H1 (cell line): ENCODE measurements at regions not wholly inside any gene's neighbourhood (a gene's known extent, or its start where the extent isn't known, plus 50 kb on each side); places are given as distances from the start of the nearest gene placed in this dataset.

Source experiments
- CTCF ChIA-PET: fragments of 300-600 bp; sonication (Branson Sonifier 250); formaldehyde crosslinking; loops from one replicate; lab custom pipeline; 2021; ENCODE audit not compliant: partially characterized antibody; lab: Charles Lee
- POLR2A ChIA-PET: fragments of 300-600 bp; sonication (Branson Sonifier 250); formaldehyde crosslinking; loops from one replicate; lab custom pipeline; 2021; ENCODE audit warnings: inconsistent platforms; ENCODE audit not compliant: partially characterized antibody; lab: Charles Lee
- DNase-seq, 2 experiments: peaks; one replicate each; pipeline versions ENCODE4 v3.0.0 to v3.0.0-alpha.2; 2010 to 2022; ENCODE audit warnings: low spot score in 2 of 2, low read depth in 1 of 2, mixed read lengths in 1 of 2
- FAIRE-seq: peaks from 2 replicates; lab custom pipeline; 2011; peaks lifted over from hg19 to GRCh38; lab: Jason Lieb, UNC
- H2AFZ ChIP-seq: 2 replicates; pipeline ENCODE4 v1.8.1; 2012; ENCODE audit warnings: low read length, inconsistent platforms
- H2AK5ac ChIP-seq: 2 replicates; pipeline ENCODE4 v1.6.1; 2013; ENCODE audit warnings: low read depth, low read length
- H2BK120ac ChIP-seq: replicated peaks from 2 replicates; pipeline ENCODE3; 2013; ENCODE audit warnings: low read depth, low read length, inconsistent platforms
- H2BK12ac ChIP-seq: 2 replicates; pipeline ENCODE4 v1.6.1; 2013; ENCODE audit warnings: low read depth, low read length
- H2BK15ac ChIP-seq: 2 replicates; pipeline ENCODE4 v1.6.1; 2013; ENCODE audit warnings: low read length
- H2BK20ac ChIP-seq: 2 replicates; pipeline ENCODE4 v1.6.1; 2013; ENCODE audit warnings: low read length
- H2BK5ac ChIP-seq: 2 replicates; pipeline ENCODE4 v1.6.1; 2013; ENCODE audit warnings: low read depth, low read length
- H3K14ac ChIP-seq: 2 replicates; pipeline ENCODE4 v1.6.1; 2013; ENCODE audit warnings: inconsistent platforms; ENCODE audit not compliant: insufficient read length
- H3K18ac ChIP-seq: 2 replicates; pipeline ENCODE4 v1.6.1; 2013; ENCODE audit warnings: low read length; ENCODE audit errors: extremely low read depth
- H3K23ac ChIP-seq: 2 replicates; pipeline ENCODE4 v1.6.1; 2013; ENCODE audit warnings: inconsistent platforms; ENCODE audit not compliant: insufficient read length
- H3K23me2 ChIP-seq: 2 replicates; pipeline ENCODE4 v1.6.1; 2013; ENCODE audit warnings: low read depth, low read length
- H3K27ac ChIP-seq: 2 replicates; pipeline ENCODE4 v1.6.1; 2011; ENCODE audit warnings: low read depth, low read length, inconsistent platforms
- H3K27me3 ChIP-seq, 4 experiments: replicated peaks in 1 of 4; 1 replicate in 1 of 4; 2 replicates in 3 of 4; pipeline versions ENCODE4 v1.6.1 to v1.8.1; 2011 to 2013; ENCODE audit warnings: low read length in 3 of 4, mild to moderate bottlenecking in 3 of 4, inconsistent platforms in 2 of 4, mixed read lengths in 2 of 4, moderate library complexity in 1 of 4; ENCODE audit not compliant: control insufficient read depth in 3 of 4, insufficient read depth in 3 of 4; ENCODE audit errors: extremely low read depth in 1 of 4
- H3K36me3 ChIP-seq, 4 experiments: 2 replicates each; pipeline versions ENCODE4 v1.6.1 to v1.8.1; 2011 to 2013; ENCODE audit warnings: mild to moderate bottlenecking in 4 of 4, low read length in 3 of 4, moderate library complexity in 2 of 4, control low read depth in 1 of 4, inconsistent platforms in 1 of 4; ENCODE audit not compliant: insufficient read depth in 4 of 4, control insufficient read depth in 2 of 4
- H3K4ac ChIP-seq: replicated peaks from 2 replicates; pipeline ENCODE3; 2013; ENCODE audit warnings: low read length, low read depth, mixed read lengths, inconsistent platforms; ENCODE audit not compliant: insufficient read length
- H3K4me1 ChIP-seq, 4 experiments: replicated peaks in 1 of 4; 1 replicate in 1 of 4; 2 replicates in 3 of 4; pipeline versions ENCODE4 v1.6.1 to v1.8.1; 2011 to 2013; ENCODE audit warnings: low read length in 3 of 4, inconsistent platforms in 2 of 4, mixed read lengths in 1 of 4; ENCODE audit not compliant: insufficient read depth in 4 of 4, control insufficient read depth in 3 of 4
- H3K4me2 ChIP-seq, 2 experiments: 2 replicates each; pipeline versions ENCODE4 v1.6.1 to v1.8.1; 2011 to 2013; ENCODE audit warnings: low read depth in 2 of 2, low read length in 2 of 2, control low read depth in 1 of 2, inconsistent platforms in 1 of 2, mild to moderate bottlenecking in 1 of 2; ENCODE audit not compliant: insufficient read depth in 1 of 2
- H3K4me3 ChIP-seq, 4 experiments: fragments of 200-600, 300-600 bp in 1 of 4; sonication (generic), shearing (Covaris generic), sonication (Bioruptor Twin) in 1 of 4; 2 replicates each; pipeline versions ENCODE4 v1.5.1 to v1.8.1; 2011 to 2016; ENCODE audit warnings: low read length in 4 of 4, low read depth in 3 of 4, control low read depth in 2 of 4, inconsistent platforms in 2 of 4, mild to moderate bottlenecking in 2 of 4, mixed read lengths in 1 of 4, moderate library complexity in 1 of 4; ENCODE audit not compliant: insufficient read depth in 2 of 4; ENCODE audit errors: extremely low read depth in 1 of 4
- H3K56ac ChIP-seq: replicated peaks from 2 replicates; pipeline ENCODE3; 2013; ENCODE audit warnings: low read depth, mild to moderate bottlenecking, mixed read lengths, low read length, inconsistent platforms; ENCODE audit not compliant: insufficient read length
- H3K79me1 ChIP-seq: 2 replicates; pipeline ENCODE4 v1.6.1; 2013; ENCODE audit warnings: low read depth, low read length, control low read depth
- H3K79me2 ChIP-seq, 2 experiments: 2 replicates each; pipeline versions ENCODE4 v1.6.1 to v1.8.1; 2012 to 2013; ENCODE audit warnings: low read length in 2 of 2, mild to moderate bottlenecking in 2 of 2, inconsistent platforms in 1 of 2; ENCODE audit not compliant: insufficient read depth in 2 of 2, control insufficient read depth in 1 of 2
- H3K9ac ChIP-seq, 4 experiments: replicated peaks in 1 of 4; 1 replicate in 1 of 4; 2 replicates in 3 of 4; pipeline versions ENCODE4 v1.6.1 to v1.8.1; 2011 to 2013; ENCODE audit warnings: low read depth in 3 of 4, low read length in 3 of 4, control low read depth in 2 of 4, mild to moderate bottlenecking in 2 of 4, moderate library complexity in 2 of 4, inconsistent platforms in 1 of 4; ENCODE audit errors: extremely low read depth in 1 of 4
- H3K9me3 ChIP-seq, 2 experiments: 2 replicates each; pipeline versions ENCODE4 v1.6.1 to v1.8.1; 2012 to 2013; ENCODE audit warnings: mild to moderate bottlenecking in 2 of 2, moderate library complexity in 2 of 2, control low read depth in 1 of 2, inconsistent platforms in 1 of 2, low read depth in 1 of 2, low read length in 1 of 2, mixed read lengths in 1 of 2; ENCODE audit not compliant: insufficient read depth in 2 of 2
- H4K20me1 ChIP-seq, 2 experiments: replicated peaks in 1 of 2; 2 replicates each; pipeline versions ENCODE3 to v1.8.1; 2011 to 2013; ENCODE audit warnings: inconsistent platforms in 2 of 2, low read length in 2 of 2, mild to moderate bottlenecking in 1 of 2; ENCODE audit not compliant: insufficient read depth in 2 of 2, control insufficient read depth in 1 of 2
- H4K5ac ChIP-seq: 2 replicates; pipeline ENCODE4 v1.6.1; 2013; ENCODE audit warnings: low read length, low read depth, mixed read lengths, inconsistent platforms; ENCODE audit not compliant: insufficient read length
- H4K8ac ChIP-seq: 2 replicates; pipeline ENCODE4 v1.8.0; 2013; ENCODE audit warnings: mild to moderate bottlenecking, moderate library complexity, low read length, inconsistent platforms; ENCODE audit not compliant: insufficient read depth; ENCODE audit errors: extremely low read depth
- H4K91ac ChIP-seq: replicated peaks from 2 replicates; pipeline ENCODE3; 2013; ENCODE audit warnings: low read length, mixed read lengths, inconsistent platforms; ENCODE audit not compliant: insufficient read length
- BRCA1 ChIP-seq: IDR thresholded peaks from 2 replicates; pipeline ENCODE4 v1.6.1; 2012; ENCODE audit warnings: low read depth, low read length, improper control_type of control experiment
- SP2 ChIP-seq: IDR thresholded peaks from 2 replicates; pipeline ENCODE4 v1.6.1; 2012; ENCODE audit warnings: mild to moderate bottlenecking, low read length, inconsistent platforms
- WGBS, 2 experiments: shearing (Covaris generic) in 1 of 2; methylation state at CpG; one replicate each; pipeline versions ENCODE4 v1.1.6 to v1.1.7; 2013 to 2015; ENCODE audit warnings: low lambda C conversion rate in 2 of 2, mixed read lengths in 2 of 2, inconsistent platforms in 1 of 2, low coverage in 1 of 2, missing lambda C conversion rate in 1 of 2; ENCODE audit not compliant: insufficient replicate concordance in 2 of 2, insufficient coverage in 1 of 2, insufficient read length in 1 of 2; ENCODE audit errors: extremely low coverage in 1 of 2, missing lambda C conversion rate in 1 of 2; 5-methylcytosine and 5-hydroxymethylcytosine counted together
- TF ChIP-seq, protein P1 (sequence below), 3 experiments: IDR thresholded peaks; 1 replicate in 2 of 3; 2 replicates in 1 of 3; pipeline versions ENCODE4 v1.5.1 to v1.6.1; 2011; ENCODE audit warnings: low read length in 3 of 3, mild to moderate bottlenecking in 3 of 3, inconsistent platforms in 2 of 3, low read depth in 1 of 3, moderate library complexity in 1 of 3; ENCODE audit not compliant: insufficient read depth in 1 of 3; ENCODE audit errors: control extremely low read depth in 1 of 3

DNA sequence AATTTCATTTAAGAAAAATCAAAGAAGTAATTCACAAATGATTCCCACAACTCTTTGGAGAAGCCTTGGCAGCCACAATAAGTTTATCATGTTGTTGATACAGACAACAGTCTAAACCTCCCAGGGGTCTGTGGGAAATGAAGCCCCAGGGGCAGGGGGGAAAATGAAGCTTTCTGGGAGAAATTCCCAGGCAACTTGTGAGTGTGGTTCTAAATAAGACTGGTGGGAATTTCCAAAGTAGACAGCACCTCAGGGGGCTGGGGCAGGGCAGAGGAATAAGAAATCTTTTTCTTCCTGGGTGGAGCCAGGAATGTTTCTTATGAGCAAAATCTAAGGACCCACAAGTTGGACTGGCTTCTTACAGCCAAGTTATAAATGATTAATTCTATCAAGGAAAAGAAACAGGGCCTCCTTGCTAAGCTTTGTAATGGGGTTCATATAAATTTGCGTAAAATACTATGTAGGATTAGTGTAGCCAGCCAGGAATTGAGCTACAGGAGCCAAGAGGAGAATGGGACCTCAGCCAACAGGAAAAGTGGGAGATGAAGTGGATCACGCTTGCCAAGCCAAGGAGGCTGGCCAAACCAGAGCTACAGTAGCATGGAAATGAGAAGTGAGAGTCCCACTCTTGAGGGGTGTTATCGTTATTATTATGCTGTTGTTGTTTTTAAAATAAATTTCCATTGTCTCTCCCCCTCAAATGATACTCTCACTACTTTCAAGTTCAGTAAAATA lies 182.9 kb upstream of the FAR2 start:
- Histone ChIP-seq H4K91ac (no peak overlapping the region), H3K4me3 (no peak overlapping the region), H3K14ac (no peak overlapping the region), H4K5ac (no peak overlapping the region), H3K27me3 (no peaks in the 10 kb centered on the region), H3K4ac (no peak overlapping the region), H3K36me3 (no peaks in the 10 kb centered on the region), H3K79me2 (no peaks in the 10 kb centered on the region), H3K9ac (no peak overlapping the region), H4K20me1 (no peaks in the 10 kb centered on the region), H3K79me1 (no peaks in the 10 kb centered on the region), H3K27ac (no peak overlapping the region), H4K8ac (no peak overlapping the region), H3K18ac (no peak overlapping the region), H3K56ac (no peak overlapping the region), H3K4me1 (no peaks in the 10 kb centered on the region), H2BK120ac (no peak overlapping the region), H2BK12ac (no peak overlapping the region), H3K23me2 (no peaks in the 10 kb centered on the region; the same call in 1 of the 2 replicates), H3K23ac (no peak overlapping the region), H2AK5ac (no peak overlapping the region), H2AFZ (no peak overlapping the region), H2BK20ac (no peak overlapping the region), H2BK5ac (no peak overlapping the region), H3K4me2 (no peak overlapping the region), H3K9me3 (no peaks in the 10 kb centered on the region), H2BK15ac (no peak overlapping the region)
- DNase-seq (no peak), FAIRE-seq (no peak)
- ChIA-PET CTCF (interaction anchor here (0.8 to 1.3 kb wide), 2 partner anchors 11 to 18 kb away, joined by 3 to 6 read pairs; no protein-coding TSS in a partner anchor), POLR2A (interaction anchor here (0.8 kb wide), 1 partner anchor 26 kb away, joined by 3 read pairs; no protein-coding TSS in a partner anchor)
- 88% methylated on average over 3 of the region's 3 CpGs; no CpG with 5 or more reads in 1 of the 2 experiments for WGBS, 2 experiments
- TF ChIP-seq, protein P1, sequence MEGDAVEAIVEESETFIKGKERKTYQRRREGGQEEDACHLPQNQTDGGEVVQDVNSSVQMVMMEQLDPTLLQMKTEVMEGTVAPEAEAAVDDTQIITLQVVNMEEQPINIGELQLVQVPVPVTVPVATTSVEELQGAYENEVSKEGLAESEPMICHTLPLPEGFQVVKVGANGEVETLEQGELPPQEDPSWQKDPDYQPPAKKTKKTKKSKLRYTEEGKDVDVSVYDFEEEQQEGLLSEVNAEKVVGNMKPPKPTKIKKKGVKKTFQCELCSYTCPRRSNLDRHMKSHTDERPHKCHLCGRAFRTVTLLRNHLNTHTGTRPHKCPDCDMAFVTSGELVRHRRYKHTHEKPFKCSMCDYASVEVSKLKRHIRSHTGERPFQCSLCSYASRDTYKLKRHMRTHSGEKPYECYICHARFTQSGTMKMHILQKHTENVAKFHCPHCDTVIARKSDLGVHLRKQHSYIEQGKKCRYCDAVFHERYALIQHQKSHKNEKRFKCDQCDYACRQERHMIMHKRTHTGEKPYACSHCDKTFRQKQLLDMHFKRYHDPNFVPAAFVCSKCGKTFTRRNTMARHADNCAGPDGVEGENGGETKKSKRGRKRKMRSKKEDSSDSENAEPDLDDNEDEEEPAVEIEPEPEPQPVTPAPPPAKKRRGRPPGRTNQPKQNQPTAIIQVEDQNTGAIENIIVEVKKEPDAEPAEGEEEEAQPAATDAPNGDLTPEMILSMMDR (IDR thresholded peaks at IDR 0.05; ENCODE audit: control extremely low read depth in 1 of 3, insufficient read depth in 1 of 3, low read depth in 1 of 3, low read length in 3 of 3) = no peak
- TF ChIP-seq BRCA1 (no peak), SP2 (no peak)
